AG09309 (cell line): ENCODE measurements at regions not wholly inside any gene's neighbourhood (a gene's known extent, or its start where the extent isn't known, plus 50 kb on each side); places are given as distances from the start of the nearest gene placed in this dataset.

ENCODE experiments used
- DNase-seq: peaks from one replicate; pipeline ENCODE4 v3.0.0-alpha.2; 2010; ENCODE audit warnings: low read depth
- H3K4me3 ChIP-seq: 2 replicates; pipeline ENCODE4 v1.5.1; 2011; ENCODE audit warnings: mild to moderate bottlenecking, low read depth, low read length, moderate library complexity; ENCODE audit not compliant: control insufficient read depth
- CTCF ChIP-seq: IDR thresholded peaks from 2 replicates; pipeline ENCODE4 v1.5.1; 2011; ENCODE audit warnings: mild to moderate bottlenecking, low read depth, low read length, inconsistent platforms; ENCODE audit not compliant: insufficient read depth, control insufficient read depth; ENCODE audit errors: missing control alignments

DNA sequence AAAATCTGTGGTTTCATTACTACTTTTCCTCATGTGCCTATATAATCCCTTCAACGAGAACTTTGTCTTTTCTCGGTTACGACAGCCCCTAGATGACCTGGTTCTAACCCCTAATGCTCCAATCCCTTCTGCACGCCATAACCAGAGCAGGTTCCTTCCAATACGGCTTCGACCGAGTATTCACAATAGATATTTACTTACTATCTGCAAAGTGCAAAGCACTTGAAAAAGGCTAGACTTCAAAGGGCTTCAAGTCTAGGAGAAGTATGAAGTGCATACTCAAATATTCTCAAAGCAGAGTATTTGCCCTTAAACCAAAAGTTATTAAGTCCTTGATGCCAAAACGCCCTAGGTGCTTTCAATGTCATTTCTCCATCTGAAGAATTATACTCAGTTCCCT is 63.4 kb upstream of the NHSL1 start:
- H3K4me3 ChIP-seq: no peak overlapping the region
- no peak for DNase-seq
- TF ChIP-seq CTCF: no peak

DNA sequence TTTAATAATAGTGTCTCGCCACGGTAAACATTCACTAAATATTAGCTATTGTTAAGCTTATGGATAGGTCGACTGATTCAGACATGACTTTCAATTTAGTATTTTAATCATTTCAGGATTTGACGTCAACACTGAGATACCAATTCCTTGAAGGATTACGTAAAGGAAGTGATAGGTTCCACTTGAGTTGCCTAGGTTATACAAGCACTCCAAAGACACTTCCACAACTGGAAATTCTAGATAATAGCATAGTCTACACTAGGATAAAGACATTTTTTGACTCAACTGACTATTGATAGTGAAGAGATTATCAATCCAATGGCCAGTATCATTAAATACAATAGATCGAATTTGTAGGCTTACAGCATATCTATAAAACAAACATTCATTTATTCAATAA is 63.9 kb upstream of the NHSL1 start:
- H3K4me3 ChIP-seq: no peak overlapping the region
- no peak for DNase-seq
- no peak for TF ChIP-seq CTCF

DNA sequence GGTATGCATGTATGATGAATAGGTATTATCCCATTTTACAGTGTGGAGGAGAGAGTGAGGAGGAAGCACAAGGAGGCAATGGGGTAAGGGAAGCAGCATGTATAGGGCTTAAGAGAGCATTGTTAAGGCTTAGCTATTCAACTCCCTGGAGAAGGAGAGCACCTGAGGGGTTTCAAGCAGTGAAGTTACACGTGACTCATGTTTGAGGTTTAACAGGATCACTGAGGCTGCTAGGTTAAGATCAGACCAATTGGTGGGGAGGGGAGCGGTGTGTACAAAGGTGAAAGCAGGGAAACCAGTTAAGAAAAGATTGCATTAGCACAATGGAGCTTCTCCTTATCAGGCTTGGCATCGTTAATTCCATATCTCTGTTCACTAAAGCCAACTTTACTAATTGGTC is 64.4 kb upstream of the NHSL1 start:
- TF ChIP-seq CTCF: no peak
- no peak for DNase-seq
- H3K4me3 ChIP-seq: no peak overlapping the region

- H3K4me3 ChIP-seq: no peak overlapping the region
- TF ChIP-seq CTCF: no peak
- no peak for DNase-seq
Measured at GRCh38 chr6:138564170-138564721, 65.0 kb upstream of the NHSL1 start.

DNA sequence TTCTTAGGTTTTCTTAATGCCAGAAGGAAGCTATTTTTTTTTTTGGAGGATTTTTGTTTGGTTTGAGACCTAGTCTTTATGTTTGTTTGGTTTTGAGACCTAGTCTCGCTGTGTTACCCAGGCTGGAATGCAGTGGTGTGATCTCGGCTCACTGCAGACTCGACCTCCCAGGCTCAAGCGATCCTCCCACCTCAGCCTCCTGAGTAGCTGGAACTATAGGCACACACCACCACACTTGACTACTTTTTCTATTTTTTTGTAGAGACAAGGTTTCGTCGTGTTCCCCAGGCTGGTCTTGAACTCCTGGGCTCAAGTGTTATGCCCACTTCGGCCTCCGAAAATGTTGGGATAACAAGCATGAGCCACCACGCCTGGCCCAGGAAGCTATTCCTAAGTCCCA is 67.8 kb upstream of the NHSL1 start:
- no peak for DNase-seq
- no peak for TF ChIP-seq CTCF
- no peak overlapping the region for H3K4me3 ChIP-seq

- no peak overlapping the region for H3K4me3 ChIP-seq
- no peak for TF ChIP-seq CTCF
- DNase-seq: no peak
Measured at GRCh38 chr6:138568997-138569396, 69.7 kb upstream of the NHSL1 start.

DNA sequence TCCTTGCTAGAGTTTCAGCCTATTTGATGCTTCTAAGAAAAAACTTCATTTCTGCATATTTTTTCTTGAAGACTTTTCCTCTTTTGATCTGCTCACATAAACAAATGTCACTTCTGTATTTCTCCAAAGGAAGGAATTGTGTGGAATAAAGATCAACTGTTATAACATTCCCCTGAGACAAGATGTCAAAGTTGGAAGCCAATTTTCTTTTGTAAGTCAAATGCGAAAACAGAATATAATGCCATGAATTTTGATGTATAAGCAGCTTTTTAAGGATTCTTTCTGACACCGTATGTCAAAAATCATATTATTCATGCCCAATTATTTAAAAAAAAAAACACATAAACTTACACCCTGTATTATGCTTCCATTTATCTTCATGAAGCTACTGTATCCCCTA is 70.3 kb upstream of the NHSL1 start:
- no peak overlapping the region for H3K4me3 ChIP-seq
- no peak for DNase-seq
- no peak for TF ChIP-seq CTCF
